ENCODE measurements at regions not wholly inside any gene's neighbourhood (a gene's known extent, or its start where the extent isn't known, plus 50 kb on each side); places are given as distances from the start of the nearest gene placed in this dataset.

GRCh38 chr12:114916124-114916523, 232.1 kb upstream of the TBX3 start:
- peak; percentile 89 for DNase-seq

GRCh38 chr12:114913871-114914801, 230.2 kb upstream of the TBX3 start:
- peak; percentile 88 for DNase-seq

- no peak for DNase-seq
Observed at GRCh38 chr12:114912811-114913210, 228.8 kb upstream of the TBX3 start.

GRCh38 chr12:114911196-114911595, 227.2 kb upstream of the TBX3 start:
- peak; percentile 30 for DNase-seq

GRCh38 chr12:114904254-114905003, 220.5 kb upstream of the TBX3 start:
- DNase-seq = peak; percentile 70

GRCh38 chr12:114903083-114903691, 219.2 kb upstream of the TBX3 start:
- DNase-seq = peak; percentile 83

- no peak for DNase-seq
Observed at GRCh38 chr12:114902665-114903064, 218.7 kb upstream of the TBX3 start.

GRCh38 chr12:114901316-114901715, 217.3 kb upstream of the TBX3 start:
- no peak for DNase-seq

- DNase-seq = no peak
Observed at GRCh38 chr12:114898159-114898558, 214.2 kb upstream of the TBX3 start.

- DNase-seq = no peak
Observed at GRCh38 chr12:114895827-114896226, 211.9 kb upstream of the TBX3 start.

GRCh38 chr12:114895081-114895480, 211.1 kb upstream of the TBX3 start:
- DNase-seq = no peak

GRCh38 chr12:114894076-114894475, 210.1 kb upstream of the TBX3 start:
- no peak for DNase-seq

- no peak for DNase-seq
Observed at GRCh38 chr12:114888928-114889584, 205.1 kb upstream of the TBX3 start.

GRCh38 chr12:114888448-114888847, 204.5 kb upstream of the TBX3 start:
- peak; percentile 59 for DNase-seq

GRCh38 chr12:114885501-114885900, 201.5 kb upstream of the TBX3 start:
- DNase-seq = no peak

- no peak for DNase-seq
Observed at GRCh38 chr12:114884575-114884974, 200.6 kb upstream of the TBX3 start.

GRCh38 chr12:114882083-114882482, 198.1 kb upstream of the TBX3 start:
- DNase-seq = no peak

GRCh38 chr12:114879354-114879753, 195.4 kb upstream of the TBX3 start:
- no peak for DNase-seq

GRCh38 chr12:114878781-114879180, 194.8 kb upstream of the TBX3 start:
- no peak for DNase-seq

GRCh38 chr12:114876968-114877680, 193.1 kb upstream of the TBX3 start:
- no peak for DNase-seq

GRCh38 chr12:114875313-114875712, 191.3 kb upstream of the TBX3 start:
- DNase-seq = no peak

- DNase-seq = no peak
Observed at GRCh38 chr12:114873656-114874055, 189.7 kb upstream of the TBX3 start.

Measured in HCEC 1CT (cell line).